ENCODE measurements at regions not wholly inside any gene's neighbourhood (a gene's known extent, or its start where the extent isn't known, plus 50 kb on each side); places are given as distances from the start of the nearest gene placed in this dataset.

- H3K9ac ChIP-seq (ENCODE audit: low read length), result no peak overlapping the region
- no peaks in the 10 kb centered on the region for H3K4me1 ChIP-seq (ENCODE audit: insufficient read depth, low read length, severe bottlenecking)
- TF ChIP-seq CTCF (IDR thresholded peaks at IDR 0.05; ENCODE audit: low read length) (no peak), EZH2 (IDR thresholded peaks at IDR 0.05; ENCODE audit: borderline replicate concordance, low read length) (no peak)
- no peak overlapping the region for H3K27ac ChIP-seq (ENCODE audit: low read depth, low read length, poor library complexity, severe bottlenecking)
- H3K79me2 ChIP-seq (ENCODE audit: insufficient read depth, low read length), result no peaks in the 10 kb centered on the region
- no peaks in the 10 kb centered on the region for H3K9me2 ChIP-seq (ENCODE audit: low read depth, low read length)
- H3K27me3 ChIP-seq (ENCODE audit: insufficient read depth, low read length), result no peaks in the 10 kb centered on the region
- H3K4me3 ChIP-seq (ENCODE audit: low read depth, low read length, poor library complexity, severe bottlenecking), result no peak overlapping the region
- H3F3A ChIP-seq (ENCODE audit: insufficient read depth, low read length), result no peaks in the 10 kb centered on the region
- no peaks in the 10 kb centered on the region for H4K20me1 ChIP-seq (ENCODE audit: insufficient read depth, low read length)
- no peak overlapping the region for H2AFZ ChIP-seq (ENCODE audit: low read length)
- no peaks in the 10 kb centered on the region for H3K36me3 ChIP-seq (ENCODE audit: insufficient read depth, low read length)
- no peaks in the 10 kb centered on the region for H3K9me3 ChIP-seq (ENCODE audit: low read length)
- H3K4me2 ChIP-seq (ENCODE audit: low read length), result no peak overlapping the region
These were observed 368.7 kb upstream of the UMPS start for GRCh38 chr3:124361566-124361965.

DNA sequence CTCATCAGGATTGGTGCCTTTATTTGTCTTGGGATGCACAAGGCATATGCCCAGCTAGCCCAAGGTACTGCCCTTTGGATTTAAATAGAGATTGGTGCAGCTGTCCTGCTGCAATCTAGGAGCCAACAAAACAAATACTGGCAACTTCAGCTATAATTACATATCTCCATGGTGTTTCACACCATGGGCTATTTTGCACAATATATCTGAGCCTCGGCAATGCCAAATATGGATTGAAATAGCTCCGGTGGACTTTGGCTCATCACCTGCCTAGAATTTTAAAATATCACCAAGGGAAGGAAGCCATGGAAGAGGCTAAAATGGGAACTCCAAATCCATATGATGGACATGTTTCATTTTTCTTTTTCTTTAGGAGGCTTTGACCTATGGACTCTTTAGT, 367.8 kb upstream of the UMPS start:
- Histone ChIP-seq H4K20me1 (ENCODE audit: insufficient read depth, low read length) (no peaks in the 10 kb centered on the region), H3K9me2 (ENCODE audit: low read depth, low read length) (no peaks in the 10 kb centered on the region), H3K4me2 (ENCODE audit: low read length) (no peak overlapping the region), H3K4me3 (ENCODE audit: low read depth, low read length, poor library complexity, severe bottlenecking) (no peak overlapping the region), H3K4me1 (ENCODE audit: insufficient read depth, low read length, severe bottlenecking) (no peaks in the 10 kb centered on the region), H2AFZ (ENCODE audit: low read length) (no peak overlapping the region), H3F3A (ENCODE audit: insufficient read depth, low read length) (no peaks in the 10 kb centered on the region), H3K79me2 (ENCODE audit: insufficient read depth, low read length) (no peaks in the 10 kb centered on the region), H3K27ac (ENCODE audit: low read depth, low read length, poor library complexity, severe bottlenecking) (no peak overlapping the region), H3K36me3 (ENCODE audit: insufficient read depth, low read length) (no peaks in the 10 kb centered on the region), H3K9ac (ENCODE audit: low read length) (no peak overlapping the region), H3K9me3 (ENCODE audit: low read length) (no peaks in the 10 kb centered on the region), H3K27me3 (ENCODE audit: insufficient read depth, low read length) (no peaks in the 10 kb centered on the region)
- TF ChIP-seq EZH2 (IDR thresholded peaks at IDR 0.05; ENCODE audit: borderline replicate concordance, low read length) (no peak), CTCF (IDR thresholded peaks at IDR 0.05; ENCODE audit: low read length) (no peak)

GRCh38 chr3:124363476-124363875, 366.8 kb upstream of the UMPS start:
- Histone ChIP-seq H4K20me1 (ENCODE audit: insufficient read depth, low read length) (no peaks in the 10 kb centered on the region), H3K27ac (ENCODE audit: low read depth, low read length, poor library complexity, severe bottlenecking) (no peak overlapping the region), H3K9me2 (ENCODE audit: low read depth, low read length) (no peaks in the 10 kb centered on the region), H3K4me3 (ENCODE audit: low read depth, low read length, poor library complexity, severe bottlenecking) (no peak overlapping the region), H3K4me2 (ENCODE audit: low read length) (no peak overlapping the region), H3K9ac (ENCODE audit: low read length) (no peak overlapping the region), H3K36me3 (ENCODE audit: insufficient read depth, low read length) (no peaks in the 10 kb centered on the region), H3K79me2 (ENCODE audit: insufficient read depth, low read length) (no peaks in the 10 kb centered on the region), H3K4me1 (ENCODE audit: insufficient read depth, low read length, severe bottlenecking) (no peaks in the 10 kb centered on the region), H2AFZ (ENCODE audit: low read length) (no peak overlapping the region), H3F3A (ENCODE audit: insufficient read depth, low read length) (no peaks in the 10 kb centered on the region), H3K9me3 (ENCODE audit: low read length) (no peaks in the 10 kb centered on the region), H3K27me3 (ENCODE audit: insufficient read depth, low read length) (no peaks in the 10 kb centered on the region)
- TF ChIP-seq CTCF (IDR thresholded peaks at IDR 0.05; ENCODE audit: low read length) (no peak), EZH2 (IDR thresholded peaks at IDR 0.05; ENCODE audit: borderline replicate concordance, low read length) (no peak)
